Keratinocyte (primary cell): ENCODE measurements at regions not wholly inside any gene's neighbourhood (a gene's known extent, or its start where the extent isn't known, plus 50 kb on each side); places are given as distances from the start of the nearest gene placed in this dataset.

Experiments
- DNase-seq: peaks from one replicate; pipeline ENCODE4 v3.0.0-alpha.2; 2011; ENCODE audit warnings: low read depth, missing footprints, low spot score
- FAIRE-seq: peaks from 2 replicates; lab custom pipeline; 2011; peaks lifted over from hg19 to GRCh38; lab: Jason Lieb, UNC
- H2AFZ ChIP-seq: 2 replicates; pipeline ENCODE4 v1.6.0; 2012; ENCODE audit warnings: low read length, control low read depth, inconsistent platforms; ENCODE audit not compliant: control insufficient read depth
- H3K27ac ChIP-seq: 2 replicates; pipeline ENCODE4 v1.5.1; 2011; ENCODE audit warnings: low read length; ENCODE audit not compliant: control insufficient read depth, insufficient read depth
- H3K27me3 ChIP-seq: 3 replicates; pipeline ENCODE4 v1.6.0; 2011; ENCODE audit warnings: low read length; ENCODE audit not compliant: control insufficient read depth, insufficient read depth; ENCODE audit errors: extremely low read depth
- H3K36me3 ChIP-seq, 2 experiments: 2 replicates in 1 of 2; 3 replicates in 1 of 2; pipeline ENCODE4 v1.5.1; 2011; ENCODE audit warnings: low read length in 2 of 2, mild to moderate bottlenecking in 1 of 2; ENCODE audit not compliant: control insufficient read depth in 2 of 2, insufficient read depth in 2 of 2; ENCODE audit errors: extremely low read depth in 1 of 2
- H3K4me1 ChIP-seq: 3 replicates; pipeline ENCODE4 v1.5.1; 2011; ENCODE audit warnings: low read length; ENCODE audit not compliant: control insufficient read depth, insufficient read depth; ENCODE audit errors: extremely low read depth
- H3K4me2 ChIP-seq: 3 replicates; pipeline ENCODE4 v1.6.0; 2011; ENCODE audit warnings: low read depth, low read length; ENCODE audit not compliant: control insufficient read depth, insufficient read depth; ENCODE audit errors: extremely low read depth
- H3K4me3 ChIP-seq, 3 experiments: fragments of 200-600 bp in 1 of 3; sonication (generic) in 1 of 3; 2 replicates in 2 of 3; 3 replicates in 1 of 3; pipeline ENCODE4 v1.5.1; 2011 to 2016; ENCODE audit warnings: low read length in 3 of 3, mild to moderate bottlenecking in 3 of 3, control low read depth in 2 of 3, inconsistent platforms in 1 of 3, low read depth in 1 of 3, mixed read lengths in 1 of 3, mixed run types in 1 of 3, moderate library complexity in 1 of 3; ENCODE audit not compliant: control insufficient read depth in 2 of 3, insufficient read depth in 2 of 3; ENCODE audit errors: extremely low read depth in 1 of 3
- H3K79me2 ChIP-seq: 2 replicates; pipeline ENCODE4 v1.6.0; 2012; ENCODE audit warnings: low read length; ENCODE audit not compliant: control insufficient read depth, insufficient read depth
- H3K9ac ChIP-seq: 3 replicates; pipeline ENCODE4 v1.6.0; 2011; ENCODE audit warnings: low read length; ENCODE audit not compliant: control insufficient read depth, insufficient read depth; ENCODE audit errors: extremely low read depth
- H3K9me1 ChIP-seq: 3 replicates; pipeline ENCODE4 v1.6.0; 2011; ENCODE audit warnings: low read length; ENCODE audit not compliant: control insufficient read depth, insufficient read depth; ENCODE audit errors: extremely low read depth
- H3K9me3 ChIP-seq: 2 replicates; pipeline ENCODE4 v1.5.1; 2012; ENCODE audit warnings: low read depth, low read length; ENCODE audit not compliant: control insufficient read depth
- H4K20me1 ChIP-seq: 3 replicates; pipeline ENCODE4 v1.6.0; 2011; ENCODE audit warnings: low read length; ENCODE audit not compliant: control insufficient read depth, insufficient read depth; ENCODE audit errors: extremely low read depth
- CTCF ChIP-seq, 3 experiments: IDR thresholded peaks in 1 of 3; conservative IDR thresholded peaks in 1 of 3; optimal IDR thresholded peaks in 1 of 3; 2 replicates in 2 of 3; 3 replicates in 1 of 3; pipeline versions ENCODE3 to v1.5.1; 2011; ENCODE audit warnings: low read length in 3 of 3, mild to moderate bottlenecking in 3 of 3, moderate library complexity in 2 of 3, control low read depth in 1 of 3, inconsistent platforms in 1 of 3; ENCODE audit not compliant: insufficient read depth in 2 of 3; ENCODE audit errors: extremely low read depth in 1 of 3
- EZH2 ChIP-seq: IDR thresholded peaks from one replicate; pipeline ENCODE4 v1.6.1; 2012; ENCODE audit warnings: inconsistent platforms, mild to moderate bottlenecking, low read length, moderate library complexity
- dilution Hi-C: fragments of 300-500 bp; cut with MboI; formaldehyde crosslinking; loops from one replicate; pipeline ENCODE4 v1.7.0; 2020; ENCODE audit warnings: low sequenced_read_pairs; ENCODE audit not compliant: extremely low pct_ligation_motif_present

- Histone ChIP-seq H3K4me3 (no peak overlapping the region), H3K36me3 (no peaks in the 10 kb centered on the region), H3K27ac (no peak overlapping the region), H2AFZ (no peak overlapping the region), H3K4me2 (no peak overlapping the region), H3K9ac (no peak overlapping the region), H3K79me2 (no peaks in the 10 kb centered on the region), H3K27me3 (no peaks in the 10 kb centered on the region), H4K20me1 (no peaks in the 10 kb centered on the region), H3K4me1 (no peaks in the 10 kb centered on the region), H3K9me1 (no peaks in the 10 kb centered on the region), H3K9me3 (no peaks in the 10 kb centered on the region)
- no peak for DNase-seq
- dilution Hi-C loops = no loop called here
- TF ChIP-seq CTCF (optimal IDR thresholded peaks at IDR 0.05 in 1 of 3, IDR thresholded peaks at IDR 0.05 in 1 of 3, conservative IDR thresholded peaks at IDR 0.05 in 1 of 3; ENCODE audit: extremely low read depth in 1 of 3, insufficient read depth in 2 of 3, low read length in 3 of 3) = no peak
- no peak for TF ChIP-seq EZH2
- FAIRE-seq = no peak
Observed at GRCh38 chr14:35993684-35993960, 167.5 kb downstream of the BRMS1L start.

- Histone ChIP-seq H3K9me1 (no peaks in the 10 kb centered on the region), H3K27me3 (no peaks in the 10 kb centered on the region), H2AFZ (no peak overlapping the region), H3K27ac (no peak overlapping the region), H3K9ac (no peak overlapping the region), H3K79me2 (no peaks in the 10 kb centered on the region), H3K4me2 (no peak overlapping the region), H3K9me3 (no peaks in the 10 kb centered on the region), H3K4me1 (no peaks in the 10 kb centered on the region), H3K4me3 (no peak overlapping the region), H3K36me3 (no peaks in the 10 kb centered on the region), H4K20me1 (no peaks in the 10 kb centered on the region)
- FAIRE-seq (no peak), DNase-seq (no peak)
- no peak for TF ChIP-seq EZH2
- TF ChIP-seq CTCF (optimal IDR thresholded peaks at IDR 0.05 in 1 of 3, IDR thresholded peaks at IDR 0.05 in 1 of 3, conservative IDR thresholded peaks at IDR 0.05 in 1 of 3; ENCODE audit: extremely low read depth in 1 of 3, insufficient read depth in 2 of 3, low read length in 3 of 3) = no peak
- dilution Hi-C loops = no loop called here
Observed at GRCh38 chr14:35992816-35993683, 166.9 kb downstream of the BRMS1L start.
